Neural cell (in vitro differentiated cells): ENCODE measurements at regions not wholly inside any gene's neighbourhood (a gene's known extent, or its start where the extent isn't known, plus 50 kb on each side); places are given as distances from the start of the nearest gene placed in this dataset.

Experiments
- H2AFZ ChIP-seq: fragments of 200-600, 300-800 bp; sonication (generic), shearing (Covaris generic); 2 replicates; pipeline ENCODE4 v1.6.0; 2014; ENCODE audit warnings: low read depth, mild to moderate bottlenecking, antibody characterized with exemption, low read length, moderate library complexity
- H3F3A ChIP-seq: fragments of 200-600 bp; shearing (Covaris generic); 2 replicates; pipeline ENCODE4 v1.6.1; 2016; ENCODE audit warnings: mild to moderate bottlenecking, moderate library complexity, mixed read lengths, antibody characterized with exemption, low read length; ENCODE audit not compliant: insufficient read depth, poor library complexity, severe bottlenecking
- H3K27ac ChIP-seq: fragments of 200-600, 300-800 bp; sonication (generic), shearing (Covaris generic); 2 replicates; pipeline ENCODE4 v1.5.1; 2014; ENCODE audit warnings: mild to moderate bottlenecking, low read length, moderate library complexity
- H3K27me3 ChIP-seq: fragments of 300-800, 200-600 bp; sonication (generic), shearing (Covaris generic); 2 replicates; pipeline ENCODE4 v1.6.0; 2014; ENCODE audit warnings: mild to moderate bottlenecking, low read depth, low read length, moderate library complexity; ENCODE audit not compliant: insufficient read depth
- H3K36me3 ChIP-seq: fragments of 300-800, 200-600 bp; sonication (generic), shearing (Covaris generic); 2 replicates; pipeline ENCODE4 v1.5.1; 2014; ENCODE audit warnings: mild to moderate bottlenecking, antibody characterized with exemption, low read length, moderate library complexity; ENCODE audit not compliant: insufficient read depth
- H3K4me2 ChIP-seq: fragments of 300-800, 200-600 bp; sonication (generic), shearing (Covaris generic); 2 replicates; pipeline ENCODE4 v1.6.0; 2014; ENCODE audit warnings: mild to moderate bottlenecking, low read length
- H3K4me3 ChIP-seq: fragments of 300-800, 200-600 bp; sonication (generic), shearing (Covaris generic); 2 replicates; pipeline ENCODE4 v1.5.1; 2014; ENCODE audit warnings: mild to moderate bottlenecking, low read length, moderate library complexity
- H3K79me2 ChIP-seq: fragments of 200-600 bp; shearing (Covaris generic); replicated peaks from 2 replicates; pipeline ENCODE4 v1.6.0; 2014; ENCODE audit warnings: mild to moderate bottlenecking, low read length, moderate library complexity; ENCODE audit not compliant: insufficient read depth
- H3K9ac ChIP-seq: fragments of 300-800, 200-600 bp; sonication (generic), shearing (Covaris generic); 2 replicates; pipeline ENCODE4 v1.6.1; 2016; ENCODE audit warnings: mild to moderate bottlenecking, low read length, mixed read lengths
- H3K9me2 ChIP-seq: fragments of 200-600 bp; shearing (Covaris generic); 2 replicates; pipeline ENCODE4 v1.6.1; 2016; ENCODE audit warnings: mild to moderate bottlenecking, low read length, mixed read lengths; ENCODE audit not compliant: insufficient read depth
- H3K9me3 ChIP-seq: fragments of 200-600, 300-800 bp; sonication (generic), shearing (Covaris generic); 2 replicates; pipeline ENCODE4 v1.6.1; 2016; ENCODE audit warnings: mild to moderate bottlenecking, mixed run types, low read length, moderate library complexity, mixed read lengths
- H4K20me1 ChIP-seq: fragments of 200-600 bp; shearing (Covaris generic); 2 replicates; pipeline ENCODE4 v1.6.1; 2016; ENCODE audit warnings: mild to moderate bottlenecking, mixed run types; ENCODE audit not compliant: insufficient read depth
- CTCF ChIP-seq: fragments of 450-650 bp; IDR thresholded peaks from 2 replicates; pipeline ENCODE4 v1.5.1; 2014; ENCODE audit warnings: antibody characterized with exemption, mild to moderate bottlenecking, moderate library complexity; ENCODE audit not compliant: poor library complexity, severe bottlenecking
- EP300 ChIP-seq: fragments of 450-650 bp; conservative IDR thresholded peaks from 2 replicates; pipeline ENCODE4 v1.6.1; 2014; ENCODE audit warnings: antibody characterized with exemption, mild to moderate bottlenecking, moderate library complexity; ENCODE audit not compliant: poor library complexity, severe bottlenecking
- EZH2 ChIP-seq: fragments of 200-600, 300-800 bp; shearing (Covaris generic), sonication (generic); IDR thresholded peaks from 2 replicates; pipeline ENCODE4 v1.6.1; 2014; ENCODE audit warnings: antibody characterized with exemption, low read length, borderline replicate concordance, mild to moderate bottlenecking; ENCODE audit not compliant: insufficient read depth, poor library complexity, severe bottlenecking
- MXI1 ChIP-seq: fragments of 450-650 bp; conservative IDR thresholded peaks from 2 replicates; pipeline ENCODE4 v1.6.1; 2014; ENCODE audit warnings: antibody characterized with exemption, mild to moderate bottlenecking; ENCODE audit not compliant: poor library complexity, severe bottlenecking
- POLR2AphosphoS5 ChIP-seq: IDR thresholded peaks from 2 replicates; pipeline ENCODE4 v1.6.1; 2012
- RAD21 ChIP-seq: fragments of 450-650 bp; conservative IDR thresholded peaks from 2 replicates; pipeline ENCODE4 v1.6.1; 2014; ENCODE audit warnings: antibody characterized with exemption, mild to moderate bottlenecking, moderate library complexity
- REST ChIP-seq: IDR thresholded peaks from 2 replicates; pipeline ENCODE4 v1.6.1; 2012; ENCODE audit warnings: borderline replicate concordance
- SMC3 ChIP-seq: fragments of 450-650 bp; conservative IDR thresholded peaks from 2 replicates; pipeline ENCODE4 v1.6.1; 2014; ENCODE audit warnings: antibody characterized with exemption, mild to moderate bottlenecking, moderate library complexity; ENCODE audit not compliant: poor library complexity
- TAF1 ChIP-seq: IDR thresholded peaks from 2 replicates; pipeline ENCODE4 v1.6.1; 2012; ENCODE audit warnings: low read depth

GRCh38 chr21:27772816-27773215, 805.9 kb upstream of the ADAMTS5 start:
- Histone ChIP-seq H3F3A (no peaks in the 10 kb centered on the region), H3K36me3 (no peaks in the 10 kb centered on the region), H3K9me2 (no peaks in the 10 kb centered on the region), H3K27me3 (no peaks in the 10 kb centered on the region), H3K4me3 (no peak overlapping the region), H3K9ac (no peak overlapping the region), H2AFZ (no peak overlapping the region), H3K79me2 (no peaks in the 10 kb centered on the region), H4K20me1 (no peaks in the 10 kb centered on the region), H3K27ac (no peak overlapping the region), H3K4me2 (no peak overlapping the region), H3K9me3 (no peaks in the 10 kb centered on the region)
- TF ChIP-seq REST (no peak), TAF1 (no peak), SMC3 (no peak), MXI1 (no peak), EZH2 (no peak), POLR2AphosphoS5 (no peak), EP300 (no peak), RAD21 (no peak), CTCF (no peak)

GRCh38 chr21:27771938-27772483, 805.1 kb upstream of the ADAMTS5 start:
- no peak overlapping the region for H3K9ac ChIP-seq
- no peak overlapping the region for H3K27ac ChIP-seq
- no peaks in the 10 kb centered on the region for H4K20me1 ChIP-seq
- no peaks in the 10 kb centered on the region for H3K9me3 ChIP-seq
- TF ChIP-seq RAD21 (no peak), TAF1 (no peak), MXI1 (no peak), EZH2 (no peak), EP300 (no peak)
- no peak overlapping the region for H3K4me3 ChIP-seq
- no peaks in the 10 kb centered on the region for H3K9me2 ChIP-seq
- no peak overlapping the region for H3K4me2 ChIP-seq
- no peaks in the 10 kb centered on the region for H3K36me3 ChIP-seq
- no peaks in the 10 kb centered on the region for H3K27me3 ChIP-seq
- no peaks in the 10 kb centered on the region for H3F3A ChIP-seq
- H3K79me2 ChIP-seq, result no peaks in the 10 kb centered on the region
- H2AFZ ChIP-seq, result no peak overlapping the region

GRCh38 chr21:27769763-27770162, 802.9 kb upstream of the ADAMTS5 start:
- Histone ChIP-seq H3K9me2 (no peaks in the 10 kb centered on the region), H3K9me3 (no peaks in the 10 kb centered on the region), H3K36me3 (no peaks in the 10 kb centered on the region), H3K27me3 (no peaks in the 10 kb centered on the region), H4K20me1 (no peaks in the 10 kb centered on the region), H3F3A (no peaks in the 10 kb centered on the region), H3K27ac (no peak overlapping the region), H3K9ac (no peak overlapping the region), H3K4me2 (no peak overlapping the region), H3K4me3 (no peak overlapping the region), H2AFZ (no peak overlapping the region), H3K79me2 (no peaks in the 10 kb centered on the region)
- no peak for TF ChIP-seq EZH2
- TF ChIP-seq CTCF, result no peak
- no peak for TF ChIP-seq EP300
- TF ChIP-seq SMC3, result no peak
- no peak for TF ChIP-seq TAF1
- no peak for TF ChIP-seq POLR2AphosphoS5
- no peak for TF ChIP-seq REST
- TF ChIP-seq RAD21, result no peak
- TF ChIP-seq MXI1, result no peak
